KMS-11 (cell line): ENCODE measurements at regions not wholly inside any gene's neighbourhood (a gene's known extent, or its start where the extent isn't known, plus 50 kb on each side); places are given as distances from the start of the nearest gene placed in this dataset.

Source experiments
- H2AFZ ChIP-seq: fragments of 200-600 bp; sonication (generic); 2 replicates; pipeline ENCODE4 v1.6.1; 2016; ENCODE audit warnings: antibody characterized with exemption, mixed run types, low read depth
- H3K27ac ChIP-seq: fragments of 200-600 bp; sonication (generic); 2 replicates; pipeline ENCODE4 v1.6.1; 2016; ENCODE audit warnings: mild to moderate bottlenecking, mixed run types
- H3K27me3 ChIP-seq: fragments of 200-600 bp; sonication (generic); 2 replicates; pipeline ENCODE4 v1.6.1; 2017; ENCODE audit warnings: mild to moderate bottlenecking, low read depth, mixed run types, moderate library complexity; ENCODE audit not compliant: insufficient read depth
- H3K36me3 ChIP-seq: fragments of 200-600 bp; sonication (generic); 2 replicates; pipeline ENCODE4 v1.6.1; 2017; ENCODE audit warnings: mild to moderate bottlenecking, mixed run types; ENCODE audit not compliant: insufficient read depth
- H3K4me1 ChIP-seq: fragments of 200-600 bp; sonication (generic); 2 replicates; pipeline ENCODE4 v1.6.1; 2016; ENCODE audit warnings: mild to moderate bottlenecking, low read depth, mixed run types; ENCODE audit not compliant: poor library complexity, severe bottlenecking
- H3K4me2 ChIP-seq: fragments of 200-600 bp; sonication (generic); 2 replicates; pipeline ENCODE4 v1.7.0; 2016; ENCODE audit warnings: mild to moderate bottlenecking, mixed run types
- H3K4me3 ChIP-seq: fragments of 200-600 bp; sonication (generic); IDR thresholded peaks from 2 replicates; pipeline ENCODE4 v1.6.1; 2017; ENCODE audit warnings: low read depth, low read length, mixed read lengths; ENCODE audit not compliant: insufficient read depth
- H3K79me2 ChIP-seq: fragments of 200-600 bp; sonication (generic); 2 replicates; pipeline ENCODE4 v1.6.1; 2016; ENCODE audit warnings: low read depth, mixed run types; ENCODE audit not compliant: insufficient read depth
- H3K9ac ChIP-seq: fragments of 200-600 bp; sonication (generic); 2 replicates; pipeline ENCODE4 v1.6.1; 2016; ENCODE audit warnings: mild to moderate bottlenecking, mixed run types
- H4K20me1 ChIP-seq: fragments of 200-600 bp; sonication (generic); 2 replicates; pipeline ENCODE4 v1.6.1; 2016; ENCODE audit warnings: mild to moderate bottlenecking, mixed run types; ENCODE audit not compliant: insufficient read depth
- CTCF ChIP-seq: fragments of 200-600 bp; sonication (generic); conservative IDR thresholded peaks from 2 replicates; pipeline ENCODE4 v1.6.1; 2017; ENCODE audit warnings: low read depth, mild to moderate bottlenecking, antibody characterized with exemption, low read length, moderate library complexity, mixed read lengths

DNA sequence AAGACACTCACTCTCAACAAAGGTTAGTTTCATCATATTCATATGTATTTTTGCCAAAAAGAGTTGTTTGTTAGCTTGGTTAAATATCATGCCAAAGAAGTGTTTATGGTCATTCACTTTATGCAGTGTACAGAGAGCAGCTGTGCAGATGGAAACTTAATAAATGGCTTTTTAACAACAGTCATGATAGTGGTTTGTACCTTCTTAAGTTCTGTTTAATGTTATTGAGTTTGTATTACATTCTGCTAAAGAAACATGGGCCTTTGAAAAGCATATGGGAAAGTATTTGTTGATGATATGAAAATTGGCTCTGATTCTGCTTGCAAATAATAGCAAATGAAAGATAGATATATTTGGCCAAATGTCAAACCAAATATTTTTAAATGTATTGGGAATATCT lies 607.3 kb downstream of the NCAM2 start:
- no peaks in the 10 kb centered on the region for H3K4me1 ChIP-seq

DNA sequence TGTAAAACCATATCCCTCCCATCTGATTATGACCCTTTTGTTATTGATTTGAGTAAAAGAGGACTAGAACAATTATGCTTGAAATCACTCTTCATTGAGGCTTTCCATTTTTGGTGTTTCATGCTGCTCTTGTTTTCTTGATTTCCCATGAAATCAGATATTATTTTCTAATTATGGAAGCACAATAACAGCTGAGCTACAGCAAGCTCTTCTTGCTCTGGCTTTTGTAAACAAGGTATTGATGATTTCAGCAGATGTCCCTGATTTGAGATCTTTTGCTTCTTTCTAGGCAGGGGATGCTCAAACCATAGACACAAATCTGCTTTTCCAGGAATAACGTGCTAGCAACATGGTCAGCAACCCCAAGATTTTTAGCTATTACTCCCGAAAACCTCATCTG lies 607.8 kb downstream of the NCAM2 start:
- Histone ChIP-seq H3K9ac (no peak overlapping the region), H3K27me3 (no peaks in the 10 kb centered on the region), H3K4me1 (no peaks in the 10 kb centered on the region), H3K4me2 (no peak overlapping the region), H3K4me3 (no peak overlapping the region), H3K27ac (no peak overlapping the region), H3K36me3 (no peaks in the 10 kb centered on the region), H2AFZ (no peak overlapping the region), H4K20me1 (no peaks in the 10 kb centered on the region), H3K79me2 (no peaks in the 10 kb centered on the region)
- TF ChIP-seq CTCF, result no peak

More for the DNA sequence above, 607.3 kb downstream of the NCAM2 start:
- H3K36me3 ChIP-seq, result no peaks in the 10 kb centered on the region
- H3K79me2 ChIP-seq, result no peaks in the 10 kb centered on the region
- H3K9ac ChIP-seq, result no peak overlapping the region
- TF ChIP-seq CTCF, result no peak
- no peak overlapping the region for H3K27ac ChIP-seq
- H4K20me1 ChIP-seq, result no peaks in the 10 kb centered on the region
- H3K4me2 ChIP-seq, result no peak overlapping the region
- H3K27me3 ChIP-seq, result no peaks in the 10 kb centered on the region
- H3K4me3 ChIP-seq, result no peak overlapping the region
- no peak overlapping the region for H2AFZ ChIP-seq

DNA sequence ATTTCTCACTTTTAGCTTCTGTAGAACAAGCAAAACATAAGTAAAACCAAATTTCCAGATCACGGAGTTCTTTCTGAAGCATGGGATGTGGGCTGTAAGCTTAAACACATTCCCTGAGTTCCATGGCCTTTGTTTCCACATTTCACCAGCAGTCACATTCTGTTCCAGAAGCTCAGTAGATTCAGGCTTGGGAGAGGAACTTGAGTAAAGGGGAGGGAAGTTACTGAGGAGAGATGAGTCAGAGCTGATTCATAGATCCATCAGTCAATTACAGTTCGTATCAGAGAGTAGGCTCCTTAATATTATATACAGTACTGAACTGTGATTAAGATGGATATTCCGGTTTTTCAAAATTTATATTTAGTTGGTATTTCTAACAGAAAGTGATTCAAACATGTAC lies 614.3 kb downstream of the NCAM2 start:
- Histone ChIP-seq H3K4me3 (no peak overlapping the region), H3K4me2 (no peak overlapping the region), H2AFZ (no peak overlapping the region), H3K27ac (no peak overlapping the region), H3K36me3 (no peaks in the 10 kb centered on the region), H3K9ac (no peak overlapping the region), H3K4me1 (no peaks in the 10 kb centered on the region), H4K20me1 (no peaks in the 10 kb centered on the region), H3K27me3 (no peaks in the 10 kb centered on the region), H3K79me2 (no peaks in the 10 kb centered on the region)
- no peak for TF ChIP-seq CTCF

DNA sequence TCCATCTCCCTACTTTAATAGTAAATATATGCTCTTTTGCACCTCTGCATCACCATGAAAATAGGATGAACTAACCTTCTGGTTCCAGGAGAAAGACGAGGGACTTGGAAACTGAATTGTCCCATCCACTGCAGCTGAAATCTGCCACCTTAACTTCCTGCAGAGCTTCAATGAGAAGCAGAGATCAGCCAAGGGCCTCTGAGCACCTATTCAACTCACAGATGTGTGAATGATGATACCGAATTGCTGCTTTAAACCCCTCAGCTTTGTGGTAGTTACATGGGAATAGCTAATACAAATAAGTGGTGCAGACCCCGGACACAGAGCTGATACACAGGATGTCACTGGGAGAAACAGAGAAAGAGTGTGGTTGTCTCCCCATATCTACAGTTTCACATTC lies 616.8 kb downstream of the NCAM2 start:
- no peaks in the 10 kb centered on the region for H3K36me3 ChIP-seq
- H3K4me3 ChIP-seq, result no peak overlapping the region
- no peaks in the 10 kb centered on the region for H3K27me3 ChIP-seq
- H3K79me2 ChIP-seq, result no peaks in the 10 kb centered on the region
- no peak overlapping the region for H2AFZ ChIP-seq
- TF ChIP-seq CTCF, result no peak
- no peak overlapping the region for H3K27ac ChIP-seq
- no peaks in the 10 kb centered on the region for H3K4me1 ChIP-seq
- H3K4me2 ChIP-seq, result no peak overlapping the region
- no peaks in the 10 kb centered on the region for H4K20me1 ChIP-seq
- no peak overlapping the region for H3K9ac ChIP-seq
